ENCODE measurements at regions not wholly inside any gene's neighbourhood (a gene's known extent, or its start where the extent isn't known, plus 50 kb on each side); places are given as distances from the start of the nearest gene placed in this dataset.

- Histone ChIP-seq H4K20me1 (ENCODE audit: insufficient read depth) (no peaks in the 10 kb centered on the region), H3K4me1 (ENCODE audit: control insufficient read depth in 1 of 2, insufficient read depth in 2 of 2, low read depth in 1 of 2, low read length in 1 of 2) (no peaks in the 10 kb centered on the region; a peak in 1 of 4 replicates), H3K27ac (ENCODE audit: low read depth in 2 of 2, low read length in 1 of 2) (no peak overlapping the region), H3K4me2 (no peak overlapping the region), H3K9ac (no peak overlapping the region), H3K9me2 (no peaks in the 10 kb centered on the region), H2AFZ (ENCODE audit: low read depth) (no peak overlapping the region), H3K9me3 (no peaks in the 10 kb centered on the region), H3K36me3 (replicated peaks in 1 of 2; ENCODE audit: control insufficient read depth in 1 of 2, insufficient read depth in 2 of 2, low read length in 1 of 2) (no peaks in the 10 kb centered on the region), H3K79me2 (ENCODE audit: insufficient read depth) (no peaks in the 10 kb centered on the region), H3K27me3 (ENCODE audit: insufficient read depth) (no peaks in the 10 kb centered on the region), H3F3A (replicated peaks; ENCODE audit: insufficient read depth) (no peaks in the 10 kb centered on the region), H3K4me3 (ENCODE audit: low read depth in 2 of 2, low read length in 1 of 2) (no peak overlapping the region)
- TF ChIP-seq POLR2AphosphoS5 (IDR thresholded peaks at IDR 0.05; ENCODE audit: low read depth, low read length) (no peak), SMC3 (IDR thresholded peaks at IDR 0.05; ENCODE audit: low read depth, low read length) (no peak), FOXM1 (IDR thresholded peaks at IDR 0.05; ENCODE audit: low read depth) (no peak), YY1 (IDR thresholded peaks at IDR 0.05; ENCODE audit: low read depth) (no peak), USF2 (IDR thresholded peaks at IDR 0.05; ENCODE audit: borderline replicate concordance, low read depth, low read length) (no peak), TEAD4 (IDR thresholded peaks at IDR 0.05; ENCODE audit: borderline replicate concordance, insufficient read depth) (no peak), MAX (IDR thresholded peaks at IDR 0.05; ENCODE audit: low read depth) (no peak)
- TF ChIP-seq, protein P1, sequence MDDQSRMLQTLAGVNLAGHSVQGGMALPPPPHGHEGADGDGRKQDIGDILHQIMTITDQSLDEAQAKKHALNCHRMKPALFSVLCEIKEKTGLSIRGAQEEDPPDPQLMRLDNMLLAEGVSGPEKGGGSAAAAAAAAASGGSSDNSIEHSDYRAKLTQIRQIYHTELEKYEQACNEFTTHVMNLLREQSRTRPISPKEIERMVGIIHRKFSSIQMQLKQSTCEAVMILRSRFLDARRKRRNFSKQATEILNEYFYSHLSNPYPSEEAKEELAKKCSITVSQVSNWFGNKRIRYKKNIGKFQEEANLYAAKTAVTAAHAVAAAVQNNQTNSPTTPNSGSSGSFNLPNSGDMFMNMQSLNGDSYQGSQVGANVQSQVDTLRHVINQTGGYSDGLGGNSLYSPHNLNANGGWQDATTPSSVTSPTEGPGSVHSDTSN (IDR thresholded peaks at IDR 0.05): no peak
- no peak for DNase-seq
- 65% methylated on average over 20 of the region's 20 CpGs for WGBS (ENCODE audit: low lambda C conversion rate)
- POLR2A ChIA-PET: no interaction called here
- CTCF ChIA-PET: interaction anchor here (0.6 to 1.3 kb wide), 2 partner anchors 22 to 294 kb away, joined by 3 read pairs; no protein-coding TSS in a partner anchor
These were observed 56.4 kb upstream of the HABP2 start for GRCh38 chr10:113496111-113497109.

GRCh38 chr10:113497198-113497597, 55.7 kb upstream of the HABP2 start:
- Histone ChIP-seq H3K79me2 (ENCODE audit: insufficient read depth) (no peaks in the 10 kb centered on the region), H4K20me1 (ENCODE audit: insufficient read depth) (no peaks in the 10 kb centered on the region), H3K27me3 (ENCODE audit: insufficient read depth) (no peaks in the 10 kb centered on the region), H3F3A (replicated peaks; ENCODE audit: insufficient read depth) (no peaks in the 10 kb centered on the region), H3K9ac (no peak overlapping the region), H3K4me3 (ENCODE audit: low read depth in 2 of 2, low read length in 1 of 2) (no peak overlapping the region), H3K4me1 (ENCODE audit: control insufficient read depth in 1 of 2, insufficient read depth in 2 of 2, low read depth in 1 of 2, low read length in 1 of 2) (no peaks in the 10 kb centered on the region; a peak in 1 of 4 replicates), H3K4me2 (no peak overlapping the region), H3K27ac (ENCODE audit: low read depth in 2 of 2, low read length in 1 of 2) (no peak overlapping the region), H2AFZ (ENCODE audit: low read depth) (no peak overlapping the region), H3K36me3 (replicated peaks in 1 of 2; ENCODE audit: control insufficient read depth in 1 of 2, insufficient read depth in 2 of 2, low read length in 1 of 2) (no peaks in the 10 kb centered on the region), H3K9me2 (no peaks in the 10 kb centered on the region), H3K9me3 (no peaks in the 10 kb centered on the region)
- ChIA-PET POLR2A (no interaction called here), CTCF (no interaction called here)
- WGBS (ENCODE audit: low lambda C conversion rate): 44% methylated on average over 8 of the region's 8 CpGs
- no peak for DNase-seq
- TF ChIP-seq, protein P2, sequence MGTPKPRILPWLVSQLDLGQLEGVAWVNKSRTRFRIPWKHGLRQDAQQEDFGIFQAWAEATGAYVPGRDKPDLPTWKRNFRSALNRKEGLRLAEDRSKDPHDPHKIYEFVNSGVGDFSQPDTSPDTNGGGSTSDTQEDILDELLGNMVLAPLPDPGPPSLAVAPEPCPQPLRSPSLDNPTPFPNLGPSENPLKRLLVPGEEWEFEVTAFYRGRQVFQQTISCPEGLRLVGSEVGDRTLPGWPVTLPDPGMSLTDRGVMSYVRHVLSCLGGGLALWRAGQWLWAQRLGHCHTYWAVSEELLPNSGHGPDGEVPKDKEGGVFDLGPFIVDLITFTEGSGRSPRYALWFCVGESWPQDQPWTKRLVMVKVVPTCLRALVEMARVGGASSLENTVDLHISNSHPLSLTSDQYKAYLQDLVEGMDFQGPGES (IDR thresholded peaks at IDR 0.05; ENCODE audit: low read depth, low read length): no peak
- TF ChIP-seq JUND (IDR thresholded peaks at IDR 0.05) (no peak), MXI1 (IDR thresholded peaks at IDR 0.05; ENCODE audit: low read depth, low read length) (no peak), CHD2 (IDR thresholded peaks at IDR 0.05; ENCODE audit: low read length, partially characterized antibody) (no peak), TEAD4 (IDR thresholded peaks at IDR 0.05; ENCODE audit: borderline replicate concordance, insufficient read depth) (no peak), RAD21 (IDR thresholded peaks at IDR 0.05; ENCODE audit: low read length) (no peak), MEF2A (IDR thresholded peaks at IDR 0.05; ENCODE audit: borderline replicate concordance, low read depth) (no peak), RFX5 (IDR thresholded peaks at IDR 0.05; ENCODE audit: low read length) (no peak), FOXJ3 (CRISPR knock-in tag; IDR thresholded peaks at IDR 0.05) (no peak), NRF1 (IDR thresholded peaks at IDR 0.05; ENCODE audit: low read depth, low read length) (no peak), FOXM1 (IDR thresholded peaks at IDR 0.05; ENCODE audit: low read depth) (no peak), NFIC (IDR thresholded peaks at IDR 0.05; ENCODE audit: borderline replicate concordance) (no peak), TAF1 (IDR thresholded peaks at IDR 0.05; ENCODE audit: borderline replicate concordance, low read depth, low read length) (no peak), RCOR1 (IDR thresholded peaks at IDR 0.05; ENCODE audit: low read length) (no peak)
- TF ChIP-seq, protein P3, sequence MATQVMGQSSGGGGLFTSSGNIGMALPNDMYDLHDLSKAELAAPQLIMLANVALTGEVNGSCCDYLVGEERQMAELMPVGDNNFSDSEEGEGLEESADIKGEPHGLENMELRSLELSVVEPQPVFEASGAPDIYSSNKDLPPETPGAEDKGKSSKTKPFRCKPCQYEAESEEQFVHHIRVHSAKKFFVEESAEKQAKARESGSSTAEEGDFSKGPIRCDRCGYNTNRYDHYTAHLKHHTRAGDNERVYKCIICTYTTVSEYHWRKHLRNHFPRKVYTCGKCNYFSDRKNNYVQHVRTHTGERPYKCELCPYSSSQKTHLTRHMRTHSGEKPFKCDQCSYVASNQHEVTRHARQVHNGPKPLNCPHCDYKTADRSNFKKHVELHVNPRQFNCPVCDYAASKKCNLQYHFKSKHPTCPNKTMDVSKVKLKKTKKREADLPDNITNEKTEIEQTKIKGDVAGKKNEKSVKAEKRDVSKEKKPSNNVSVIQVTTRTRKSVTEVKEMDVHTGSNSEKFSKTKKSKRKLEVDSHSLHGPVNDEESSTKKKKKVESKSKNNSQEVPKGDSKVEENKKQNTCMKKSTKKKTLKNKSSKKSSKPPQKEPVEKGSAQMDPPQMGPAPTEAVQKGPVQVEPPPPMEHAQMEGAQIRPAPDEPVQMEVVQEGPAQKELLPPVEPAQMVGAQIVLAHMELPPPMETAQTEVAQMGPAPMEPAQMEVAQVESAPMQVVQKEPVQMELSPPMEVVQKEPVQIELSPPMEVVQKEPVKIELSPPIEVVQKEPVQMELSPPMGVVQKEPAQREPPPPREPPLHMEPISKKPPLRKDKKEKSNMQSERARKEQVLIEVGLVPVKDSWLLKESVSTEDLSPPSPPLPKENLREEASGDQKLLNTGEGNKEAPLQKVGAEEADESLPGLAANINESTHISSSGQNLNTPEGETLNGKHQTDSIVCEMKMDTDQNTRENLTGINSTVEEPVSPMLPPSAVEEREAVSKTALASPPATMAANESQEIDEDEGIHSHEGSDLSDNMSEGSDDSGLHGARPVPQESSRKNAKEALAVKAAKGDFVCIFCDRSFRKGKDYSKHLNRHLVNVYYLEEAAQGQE (IDR thresholded peaks at IDR 0.05; ENCODE audit: low read depth, low read length): no peak
